ENCODE measurements at regions not wholly inside any gene's neighbourhood (a gene's known extent, or its start where the extent isn't known, plus 50 kb on each side); places are given as distances from the start of the nearest gene placed in this dataset.
"Not testable (repeated sequence)": the region's sequence is repeated elsewhere in the genome, so short reads cannot be mapped to it uniquely, and the experiment has no call there.

DNA sequence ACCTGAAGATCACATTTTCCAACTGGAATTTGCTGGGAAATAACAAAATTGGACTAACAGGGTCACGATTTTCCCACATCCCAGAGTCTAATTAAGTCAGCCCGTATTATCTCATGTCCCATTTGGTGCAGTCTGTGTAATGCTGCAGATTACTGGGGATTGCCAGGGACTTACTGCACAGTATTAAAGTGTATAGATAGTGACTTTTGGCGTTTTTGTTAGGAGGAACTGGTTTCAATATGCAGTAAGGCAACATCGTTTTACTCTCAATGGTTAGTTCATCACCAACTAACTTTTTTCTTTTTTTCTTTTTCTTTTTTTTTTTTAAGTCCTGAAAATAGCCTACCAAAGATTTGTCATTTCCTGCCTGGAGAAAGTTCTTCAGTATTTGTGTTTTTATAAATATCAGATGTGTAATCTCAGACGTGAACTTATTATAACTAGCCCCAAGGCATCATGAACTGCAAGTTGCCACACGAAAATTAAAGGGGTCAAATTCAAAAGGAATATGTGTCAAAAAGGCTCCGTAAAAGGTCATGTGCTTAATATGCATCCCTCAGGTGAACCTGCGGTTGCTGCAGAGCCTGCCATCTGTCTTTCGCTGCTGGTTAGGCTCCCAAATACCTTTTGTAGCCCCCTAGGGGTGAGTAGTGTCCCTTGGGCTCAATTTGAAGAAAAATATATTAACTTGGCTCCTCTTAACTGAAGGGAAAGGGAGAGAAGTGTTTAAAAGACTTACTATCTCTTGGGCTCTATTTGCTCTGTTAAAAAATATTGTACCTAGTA lies 176.7 kb upstream of the ADAMTSL1 start:
- H3K4me3 ChIP-seq (replicated peaks; ENCODE audit: low read depth, low read length), result 0 out of 2 replicates have a peak overlapping the region, but pooled peaks have one; percentile 16
- peak; percentile 9 for DNase-seq (ENCODE audit: extremely low read depth, low read depth)
- TF ChIP-seq, protein P1, sequence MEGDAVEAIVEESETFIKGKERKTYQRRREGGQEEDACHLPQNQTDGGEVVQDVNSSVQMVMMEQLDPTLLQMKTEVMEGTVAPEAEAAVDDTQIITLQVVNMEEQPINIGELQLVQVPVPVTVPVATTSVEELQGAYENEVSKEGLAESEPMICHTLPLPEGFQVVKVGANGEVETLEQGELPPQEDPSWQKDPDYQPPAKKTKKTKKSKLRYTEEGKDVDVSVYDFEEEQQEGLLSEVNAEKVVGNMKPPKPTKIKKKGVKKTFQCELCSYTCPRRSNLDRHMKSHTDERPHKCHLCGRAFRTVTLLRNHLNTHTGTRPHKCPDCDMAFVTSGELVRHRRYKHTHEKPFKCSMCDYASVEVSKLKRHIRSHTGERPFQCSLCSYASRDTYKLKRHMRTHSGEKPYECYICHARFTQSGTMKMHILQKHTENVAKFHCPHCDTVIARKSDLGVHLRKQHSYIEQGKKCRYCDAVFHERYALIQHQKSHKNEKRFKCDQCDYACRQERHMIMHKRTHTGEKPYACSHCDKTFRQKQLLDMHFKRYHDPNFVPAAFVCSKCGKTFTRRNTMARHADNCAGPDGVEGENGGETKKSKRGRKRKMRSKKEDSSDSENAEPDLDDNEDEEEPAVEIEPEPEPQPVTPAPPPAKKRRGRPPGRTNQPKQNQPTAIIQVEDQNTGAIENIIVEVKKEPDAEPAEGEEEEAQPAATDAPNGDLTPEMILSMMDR (IDR thresholded peaks at IDR 0.05; ENCODE audit: low read depth, low read length, missing control alignments), result peak; percentile 66

DNA sequence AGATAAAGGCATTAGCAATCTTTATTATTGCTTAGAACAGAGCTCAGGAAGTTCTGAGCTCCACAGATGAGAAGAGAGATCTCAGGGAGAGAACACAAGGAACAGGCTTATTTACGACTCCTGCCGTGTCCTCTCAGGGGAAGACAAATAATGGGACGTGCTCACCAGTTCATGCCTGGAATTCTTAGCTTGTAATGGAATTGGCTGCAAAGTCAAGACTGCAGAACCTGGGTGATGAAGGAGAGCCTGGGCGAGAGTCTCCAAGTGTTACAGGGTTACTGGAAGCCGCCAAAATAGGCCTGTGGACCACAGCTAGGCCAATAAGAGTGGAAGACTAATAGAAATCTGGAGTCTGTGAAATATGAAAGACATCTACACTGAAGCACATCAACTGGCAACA lies 174.5 kb upstream of the ADAMTSL1 start:
- DNase-seq (ENCODE audit: extremely low read depth, low read depth), result no peak
- TF ChIP-seq, protein P1 (IDR thresholded peaks at IDR 0.05; ENCODE audit: low read depth, low read length, missing control alignments), result no peak
- no peak overlapping the region for H3K4me3 ChIP-seq (replicated peaks; ENCODE audit: low read depth, low read length)

GRCh38 chr9:18305167-18305806 lies 168.7 kb upstream of the ADAMTSL1 start:
- not testable (repeated sequence) for DNase-seq (ENCODE audit: extremely low read depth, low read depth); H3K4me3 ChIP-seq (replicated peaks; ENCODE audit: low read depth, low read length)

DNA sequence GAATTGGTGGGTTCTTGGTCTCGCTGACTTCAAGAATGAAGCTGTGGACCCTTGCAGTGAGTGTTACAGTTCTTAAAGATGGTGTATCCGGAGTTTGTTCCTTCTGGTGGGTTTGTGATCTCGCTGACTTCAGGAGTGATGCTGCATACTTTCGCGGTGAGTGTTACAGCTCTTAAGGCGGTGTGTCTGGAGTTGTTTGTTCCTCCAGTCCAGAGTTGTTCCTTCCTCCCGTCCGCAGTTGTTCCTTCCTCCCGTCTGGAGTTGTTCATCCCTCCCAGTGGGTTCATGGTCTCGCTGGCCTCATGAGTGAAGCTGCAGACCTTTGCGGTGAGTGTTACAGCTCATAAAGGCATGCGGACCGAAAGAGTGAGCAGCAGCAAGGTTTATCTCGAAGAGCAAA lies 159.6 kb upstream of the ADAMTSL1 start:
- no peak for DNase-seq (ENCODE audit: extremely low read depth, low read depth)
- no peak overlapping the region for H3K4me3 ChIP-seq (replicated peaks; ENCODE audit: low read depth, low read length)
- TF ChIP-seq, protein P1 (IDR thresholded peaks at IDR 0.05; ENCODE audit: low read depth, low read length, missing control alignments), result no peak

DNA sequence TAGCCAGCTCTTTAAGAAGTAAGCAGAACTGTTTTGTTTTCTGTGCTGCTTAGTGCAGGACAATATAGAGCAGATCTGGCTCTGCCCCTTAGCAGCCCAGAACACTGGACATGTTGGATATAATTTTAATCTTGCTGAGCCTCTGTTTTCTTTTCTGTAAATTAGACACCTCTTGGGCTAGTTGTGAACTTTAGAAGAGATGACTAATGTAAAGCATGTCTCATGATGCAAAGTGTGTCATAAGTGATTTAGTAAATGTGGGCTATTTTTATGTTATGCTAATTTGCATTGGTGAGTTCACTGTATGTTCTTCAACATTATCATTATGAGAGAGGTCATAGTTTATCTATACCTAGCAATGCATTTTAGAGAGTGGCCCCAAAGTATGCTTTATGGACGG lies 156.1 kb upstream of the ADAMTSL1 start:
- DNase-seq (ENCODE audit: extremely low read depth, low read depth), result no peak
- TF ChIP-seq, protein P1 (IDR thresholded peaks at IDR 0.05; ENCODE audit: low read depth, low read length, missing control alignments), result no peak

DNA sequence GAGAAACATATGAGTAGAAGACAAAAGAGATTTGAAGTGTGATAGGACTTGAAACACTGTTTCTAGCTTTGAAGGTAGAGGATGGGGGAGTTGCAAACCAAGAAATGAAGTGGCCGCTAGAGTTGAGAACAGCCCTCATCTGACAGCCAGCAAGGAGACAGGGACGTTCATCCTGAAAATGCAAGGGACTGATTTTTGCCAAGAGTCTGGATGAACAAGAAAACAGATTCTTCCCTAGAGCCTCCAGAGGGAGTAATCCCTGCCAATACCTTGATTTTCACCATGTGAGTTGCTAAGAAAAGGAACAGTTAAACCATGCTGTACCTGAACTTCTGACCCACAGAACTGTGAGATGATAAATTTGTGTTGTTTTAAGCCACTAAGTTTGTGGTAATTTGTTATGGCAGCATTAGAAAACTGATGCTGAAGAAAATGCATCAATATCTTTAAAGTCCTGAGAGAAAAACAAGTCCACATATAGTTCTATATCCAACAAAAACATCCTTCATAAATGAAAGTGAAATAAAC lies 154.0 kb upstream of the ADAMTSL1 start:
- H3K4me3 ChIP-seq (replicated peaks; ENCODE audit: low read depth, low read length), result no peak overlapping the region
- TF ChIP-seq, protein P1 (IDR thresholded peaks at IDR 0.05; ENCODE audit: low read depth, low read length, missing control alignments), result no peak
- DNase-seq (ENCODE audit: extremely low read depth, low read depth), result no peak

More for the DNA sequence above, 156.1 kb upstream of the ADAMTSL1 start:
- H3K4me3 ChIP-seq (replicated peaks; ENCODE audit: low read depth, low read length), result no peak overlapping the region

All from HFF-Myc (cell line).